Activated CD4-positive, alpha-beta T cell treated with anti-CD3 and anti-CD28 coated beads for 36 hours (primary cell): ENCODE measurements at regions not wholly inside any gene's neighbourhood (a gene's known extent, or its start where the extent isn't known, plus 50 kb on each side); places are given as distances from the start of the nearest gene placed in this dataset.

Experiments used
- ATAC-seq: fragments of 200-7000 bp; cut with Tn5 transposase; one replicate; pipeline ENCODE4 v1.10.0; 2021; ENCODE audit warnings: mild to moderate bottlenecking, moderate library complexity
- CTCF ChIA-PET: fragments of 350-600 bp; sonication (Branson Sonifier 250); formaldehyde crosslinking; loops from one replicate; lab custom pipeline; 2021; ENCODE audit warnings: antibody characterized with exemption; lab: Charles Lee
- POLR2A ChIA-PET: fragments of 350-600 bp; sonication (Branson Sonifier 250); formaldehyde crosslinking; loops from one replicate; lab custom pipeline; 2021; ENCODE audit warnings: antibody characterized with exemption, inconsistent platforms; lab: Charles Lee
- DNase-seq: peaks from one replicate; pipeline ENCODE4 v3.0.0-alpha.2; 2020
- H3K27ac Mint-ChIP-seq: one replicate; pipeline ENCODE4 v1.8.0; 2021; ENCODE audit warnings: mixed read lengths
- H3K27me3 Mint-ChIP-seq: one replicate; pipeline ENCODE4 v1.8.0; 2021; ENCODE audit warnings: mixed read lengths
- H3K36me3 Mint-ChIP-seq: one replicate; pipeline ENCODE4 v1.8.0; 2021; ENCODE audit warnings: low read depth, mixed read lengths
- H3K4me1 Mint-ChIP-seq: one replicate; pipeline ENCODE4 v1.8.0; 2021; ENCODE audit warnings: mixed read lengths
- H3K4me3 Mint-ChIP-seq: one replicate; pipeline ENCODE4 v1.8.0; 2021; ENCODE audit warnings: mild to moderate bottlenecking, moderate library complexity, mixed read lengths
- H3K9me3 Mint-ChIP-seq: one replicate; pipeline ENCODE4 v1.8.0; 2021; ENCODE audit warnings: low read depth, mixed read lengths
- intact Hi-C, 2 experiments: fragments of 100-400 bp; cut with DNase I in 1 of 2; cut with micrococcal nuclease in 1 of 2; formaldehyde crosslinking; loops; one replicate each; pipeline versions ENCODE4 v1.14.2 to v1.15.1; 2022 to 2024; cut with DNase I, micrococcal nuclease

DNA sequence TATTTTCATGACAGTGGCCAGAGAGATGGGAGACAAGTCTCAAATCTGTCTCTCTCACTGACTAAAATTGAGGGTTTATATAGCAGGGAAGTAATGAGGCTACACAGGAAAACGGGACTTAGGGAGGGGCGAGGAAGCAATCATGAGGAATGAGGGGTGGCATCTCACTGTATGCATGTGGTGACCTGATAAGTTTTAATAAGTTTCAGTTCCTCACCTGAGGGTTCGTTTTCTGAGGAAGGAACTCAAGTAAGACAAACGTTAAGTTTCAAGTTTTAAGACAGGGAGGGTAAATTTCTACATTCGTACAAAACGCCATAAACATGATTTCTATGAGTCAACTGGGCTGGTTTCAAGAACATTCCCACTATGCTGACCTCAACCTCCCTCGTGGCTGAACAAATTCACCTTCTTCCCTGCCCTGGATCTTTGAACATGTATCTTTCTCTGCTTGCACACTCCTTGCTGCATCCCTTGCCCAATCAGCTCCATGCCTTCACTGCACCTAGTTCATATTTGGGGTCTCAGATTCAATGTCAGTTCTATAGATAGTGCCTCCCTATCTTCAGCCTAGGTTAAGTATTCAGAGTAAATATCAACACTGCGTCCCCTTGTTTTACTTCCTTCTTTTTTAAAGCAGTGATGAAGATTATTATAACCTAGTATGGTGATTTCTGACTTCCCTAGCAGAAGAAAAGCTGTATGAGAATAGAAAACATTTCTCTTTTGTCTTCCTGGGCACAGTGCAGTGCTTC, 53.3 kb upstream of the CNTNAP5 start:
- no peaks in the 10 kb centered on the region for H3K36me3 Mint-ChIP-seq
- intact Hi-C loops = no loop called here
- no peaks in the 10 kb centered on the region for H3K27me3 Mint-ChIP-seq
- H3K4me1 Mint-ChIP-seq = no peaks in the 10 kb centered on the region
- no peak for DNase-seq
- no peak overlapping the region for H3K4me3 Mint-ChIP-seq
- peaks cover 6% of the 10 kb centered on the region for H3K9me3 Mint-ChIP-seq
- no peak for ATAC-seq
- POLR2A ChIA-PET = no interaction called here
- no peak overlapping the region for H3K27ac Mint-ChIP-seq
- CTCF ChIA-PET = no interaction called here
